Transverse colon (tissue), 4 donors: ENCODE measurements at regions not wholly inside any gene's neighbourhood (a gene's known extent, or its start where the extent isn't known, plus 50 kb on each side); places are given as distances from the start of the nearest gene placed in this dataset.

ENCODE experiments used
- EP300 ChIP-seq: sonication (generic); formaldehyde crosslinking; IDR thresholded peaks from one replicate; pipeline ENCODE4 v1.6.1; 2017; ENCODE audit warnings: antibody characterized with exemption, low read depth
- POLR2A ChIP-seq: fragments of 450-650 bp; IDR thresholded peaks from one replicate; pipeline ENCODE4 v1.6.1; 2016; ENCODE audit warnings: antibody characterized with exemption, mild to moderate bottlenecking, moderate library complexity
- POLR2AphosphoS5 ChIP-seq, 3 donors: sonication (generic); formaldehyde crosslinking; IDR thresholded peaks; one replicate each; pipeline ENCODE4 v1.6.1; 2016; ENCODE audit warnings: antibody characterized with exemption in 3 of 3
- TF ChIP-seq, protein P1 (sequence below), 5 experiments: fragments of 200-600 bp in 3 of 5; fragments of 450-650 bp in 2 of 5; sonication (generic) in 3 of 5; IDR thresholded peaks; 1 replicate in 2 of 5; 2 replicates in 3 of 5; pipeline ENCODE4 v1.5.1; 2016 to 2017; ENCODE audit warnings: antibody characterized with exemption in 5 of 5, inconsistent platforms in 3 of 5, mild to moderate bottlenecking in 2 of 5, moderate library complexity in 1 of 5

DNA sequence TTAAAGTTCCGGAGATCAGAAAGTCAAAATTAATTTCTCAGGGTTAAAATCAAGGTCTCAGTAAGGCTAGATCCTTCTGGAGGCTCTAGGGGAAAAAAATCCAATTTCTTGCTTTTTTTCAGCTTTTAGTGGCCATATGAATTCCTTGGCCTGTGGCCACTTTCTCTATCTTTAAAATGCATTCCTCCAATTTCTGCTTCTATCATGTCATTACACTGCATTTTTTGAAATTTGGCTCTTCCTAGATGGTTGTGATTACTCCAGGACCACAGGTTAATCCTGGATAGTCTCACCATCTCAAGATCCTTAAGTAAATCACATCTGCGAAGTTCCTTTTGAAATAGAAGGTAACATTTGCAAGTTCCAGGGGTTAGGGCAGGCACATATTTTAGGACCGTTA lies 1294.9 kb upstream of the CITED2 start:
- TF ChIP-seq, protein P1, sequence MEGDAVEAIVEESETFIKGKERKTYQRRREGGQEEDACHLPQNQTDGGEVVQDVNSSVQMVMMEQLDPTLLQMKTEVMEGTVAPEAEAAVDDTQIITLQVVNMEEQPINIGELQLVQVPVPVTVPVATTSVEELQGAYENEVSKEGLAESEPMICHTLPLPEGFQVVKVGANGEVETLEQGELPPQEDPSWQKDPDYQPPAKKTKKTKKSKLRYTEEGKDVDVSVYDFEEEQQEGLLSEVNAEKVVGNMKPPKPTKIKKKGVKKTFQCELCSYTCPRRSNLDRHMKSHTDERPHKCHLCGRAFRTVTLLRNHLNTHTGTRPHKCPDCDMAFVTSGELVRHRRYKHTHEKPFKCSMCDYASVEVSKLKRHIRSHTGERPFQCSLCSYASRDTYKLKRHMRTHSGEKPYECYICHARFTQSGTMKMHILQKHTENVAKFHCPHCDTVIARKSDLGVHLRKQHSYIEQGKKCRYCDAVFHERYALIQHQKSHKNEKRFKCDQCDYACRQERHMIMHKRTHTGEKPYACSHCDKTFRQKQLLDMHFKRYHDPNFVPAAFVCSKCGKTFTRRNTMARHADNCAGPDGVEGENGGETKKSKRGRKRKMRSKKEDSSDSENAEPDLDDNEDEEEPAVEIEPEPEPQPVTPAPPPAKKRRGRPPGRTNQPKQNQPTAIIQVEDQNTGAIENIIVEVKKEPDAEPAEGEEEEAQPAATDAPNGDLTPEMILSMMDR (IDR thresholded peaks at IDR 0.05), result no peak
- no peak for TF ChIP-seq POLR2AphosphoS5 (IDR thresholded peaks at IDR 0.05)
- no peak for TF ChIP-seq POLR2A
- TF ChIP-seq EP300, result no peak
